ENCODE measurements at regions not wholly inside any gene's neighbourhood (a gene's known extent, or its start where the extent isn't known, plus 50 kb on each side); places are given as distances from the start of the nearest gene placed in this dataset.

GRCh38 chr16:13393816-13394215 is 492.4 kb downstream of the SHISA9 start:
- Histone ChIP-seq H3K9me3 (no peaks in the 10 kb centered on the region), H3K4me3 (no peak overlapping the region), H3K4me1 (no peaks in the 10 kb centered on the region), H3K27ac (no peak overlapping the region), H3K36me3 (no peaks in the 10 kb centered on the region), H3K27me3 (no peaks in the 10 kb centered on the region)
- DNase-seq (ENCODE audit: low spot score in 2 of 2): no peak
- intact Hi-C loops (cut with DNase I; ENCODE audit: low total_unique reads): no loop called here
- TF ChIP-seq POLR2AphosphoS5 (IDR thresholded peaks at IDR 0.05) (no peak), POLR2A (IDR thresholded peaks at IDR 0.05) (no peak)
- TF ChIP-seq, protein P1, sequence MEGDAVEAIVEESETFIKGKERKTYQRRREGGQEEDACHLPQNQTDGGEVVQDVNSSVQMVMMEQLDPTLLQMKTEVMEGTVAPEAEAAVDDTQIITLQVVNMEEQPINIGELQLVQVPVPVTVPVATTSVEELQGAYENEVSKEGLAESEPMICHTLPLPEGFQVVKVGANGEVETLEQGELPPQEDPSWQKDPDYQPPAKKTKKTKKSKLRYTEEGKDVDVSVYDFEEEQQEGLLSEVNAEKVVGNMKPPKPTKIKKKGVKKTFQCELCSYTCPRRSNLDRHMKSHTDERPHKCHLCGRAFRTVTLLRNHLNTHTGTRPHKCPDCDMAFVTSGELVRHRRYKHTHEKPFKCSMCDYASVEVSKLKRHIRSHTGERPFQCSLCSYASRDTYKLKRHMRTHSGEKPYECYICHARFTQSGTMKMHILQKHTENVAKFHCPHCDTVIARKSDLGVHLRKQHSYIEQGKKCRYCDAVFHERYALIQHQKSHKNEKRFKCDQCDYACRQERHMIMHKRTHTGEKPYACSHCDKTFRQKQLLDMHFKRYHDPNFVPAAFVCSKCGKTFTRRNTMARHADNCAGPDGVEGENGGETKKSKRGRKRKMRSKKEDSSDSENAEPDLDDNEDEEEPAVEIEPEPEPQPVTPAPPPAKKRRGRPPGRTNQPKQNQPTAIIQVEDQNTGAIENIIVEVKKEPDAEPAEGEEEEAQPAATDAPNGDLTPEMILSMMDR (IDR thresholded peaks at IDR 0.05): no peak

DNA sequence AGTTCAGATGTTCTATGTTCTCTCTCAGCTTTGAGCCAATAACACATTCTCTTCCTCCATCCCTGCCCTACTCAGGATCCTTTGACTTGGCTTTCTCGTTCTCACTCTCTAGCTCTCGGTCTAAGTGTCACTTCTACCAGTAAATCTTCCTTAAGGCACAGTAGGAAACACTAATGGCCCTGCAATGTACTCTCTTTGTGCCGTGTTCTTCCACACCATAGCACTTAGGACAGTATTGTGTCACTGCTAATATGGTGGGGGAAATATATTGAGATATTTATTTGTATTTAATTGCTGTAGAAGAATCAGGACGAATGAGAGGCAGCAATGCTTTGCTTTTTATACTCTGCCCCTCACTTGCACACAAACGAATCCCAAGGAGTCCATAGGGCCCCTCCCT is 493.1 kb downstream of the SHISA9 start:
- intact Hi-C loops (cut with DNase I; ENCODE audit: low total_unique reads): no loop called here
- no peak for TF ChIP-seq POLR2A (IDR thresholded peaks at IDR 0.05)
- no peak for TF ChIP-seq POLR2AphosphoS5 (IDR thresholded peaks at IDR 0.05)
- TF ChIP-seq, protein P1 (IDR thresholded peaks at IDR 0.05): no peak
- no peak for DNase-seq (ENCODE audit: low spot score in 2 of 2)
- no peaks in the 10 kb centered on the region for H3K36me3 ChIP-seq
- no peaks in the 10 kb centered on the region for H3K9me3 ChIP-seq
- no peak overlapping the region for H3K27ac ChIP-seq
- no peak overlapping the region for H3K4me3 ChIP-seq
- H3K4me1 ChIP-seq: no peaks in the 10 kb centered on the region
- no peaks in the 10 kb centered on the region for H3K27me3 ChIP-seq

DNA sequence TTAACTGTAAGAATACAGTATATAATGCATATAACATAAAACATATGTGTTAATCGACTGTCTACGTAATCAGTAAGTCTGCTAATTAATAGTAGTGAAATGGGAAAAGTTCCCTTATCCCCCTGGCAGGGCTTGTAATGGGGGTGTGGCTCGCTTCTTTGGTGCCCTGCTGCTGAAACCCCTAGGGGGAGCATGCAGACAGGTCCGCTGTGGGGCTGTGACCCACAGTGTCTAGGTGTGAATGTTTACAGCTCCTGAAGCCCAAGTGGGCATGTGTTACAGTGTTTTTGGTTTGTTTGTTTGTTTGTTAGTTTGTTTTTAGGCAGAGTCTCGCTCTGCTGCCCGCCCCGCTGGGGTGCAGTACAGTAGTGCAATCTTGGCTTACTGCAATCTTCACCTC is 495.7 kb downstream of the SHISA9 start:
- TF ChIP-seq, protein P1 (IDR thresholded peaks at IDR 0.05): no peak
- TF ChIP-seq POLR2A (IDR thresholded peaks at IDR 0.05) (no peak), POLR2AphosphoS5 (IDR thresholded peaks at IDR 0.05) (no peak)
- Histone ChIP-seq H3K9me3 (no peaks in the 10 kb centered on the region), H3K4me1 (no peaks in the 10 kb centered on the region), H3K36me3 (no peaks in the 10 kb centered on the region), H3K4me3 (no peak overlapping the region), H3K27ac (no peak overlapping the region), H3K27me3 (no peaks in the 10 kb centered on the region)
- intact Hi-C loops (cut with DNase I; ENCODE audit: low total_unique reads): no loop called here
- no peak for DNase-seq (ENCODE audit: low spot score in 2 of 2)

- intact Hi-C loops (cut with DNase I; ENCODE audit: low total_unique reads): no loop called here
- no peaks in the 10 kb centered on the region for H3K27me3 ChIP-seq
- H3K9me3 ChIP-seq: no peaks in the 10 kb centered on the region
- no peaks in the 10 kb centered on the region for H3K4me1 ChIP-seq
- H3K36me3 ChIP-seq: no peaks in the 10 kb centered on the region
- H3K27ac ChIP-seq: no peak overlapping the region
- no peak for TF ChIP-seq POLR2A (IDR thresholded peaks at IDR 0.05)
- TF ChIP-seq, protein P1 (IDR thresholded peaks at IDR 0.05): no peak
- TF ChIP-seq POLR2AphosphoS5 (IDR thresholded peaks at IDR 0.05): no peak
- H3K4me3 ChIP-seq: no peak overlapping the region
- DNase-seq (ENCODE audit: low spot score in 2 of 2): no peak
Observed at GRCh38 chr16:13401641-13402040, 500.2 kb downstream of the SHISA9 start.

- DNase-seq (ENCODE audit: low spot score in 2 of 2): no peak
- Histone ChIP-seq H3K36me3 (no peaks in the 10 kb centered on the region), H3K27me3 (no peaks in the 10 kb centered on the region), H3K4me3 (no peak overlapping the region), H3K27ac (no peak overlapping the region), H3K9me3 (no peaks in the 10 kb centered on the region), H3K4me1 (no peaks in the 10 kb centered on the region)
- intact Hi-C loops (cut with DNase I; ENCODE audit: low total_unique reads): no loop called here
- TF ChIP-seq POLR2AphosphoS5 (IDR thresholded peaks at IDR 0.05) (no peak), POLR2A (IDR thresholded peaks at IDR 0.05) (no peak)
- TF ChIP-seq, protein P1 (IDR thresholded peaks at IDR 0.05): no peak
Observed at GRCh38 chr16:13402601-13403000, 501.2 kb downstream of the SHISA9 start.
